Fibroblast of pulmonary artery (primary cell): ENCODE measurements at regions not wholly inside any gene's neighbourhood (a gene's known extent, or its start where the extent isn't known, plus 50 kb on each side); places are given as distances from the start of the nearest gene placed in this dataset.

Source experiments
- DNase-seq: peaks from one replicate; pipeline ENCODE4 v3.0.0-alpha.2; 2010; ENCODE audit warnings: low read depth
- H3K4me3 ChIP-seq: replicated peaks from 2 replicates; pipeline ENCODE4 v1.5.1; 2011; ENCODE audit warnings: low read depth, mild to moderate bottlenecking, control low read depth, low read length, moderate library complexity
- CTCF ChIP-seq: IDR thresholded peaks from 2 replicates; pipeline ENCODE4 v1.5.1; 2011; ENCODE audit warnings: mild to moderate bottlenecking, control low read depth, low read length, inconsistent platforms; ENCODE audit errors: missing control alignments

- no peak for TF ChIP-seq CTCF
- DNase-seq: no peak
- no peak overlapping the region for H3K4me3 ChIP-seq
Measured at GRCh38 chr6:147869201-147869600, 360.7 kb downstream of the SAMD5 start.

GRCh38 chr6:147869869-147870268 lies 361.4 kb downstream of the SAMD5 start:
- no peak overlapping the region for H3K4me3 ChIP-seq
- DNase-seq: no peak
- TF ChIP-seq CTCF: no peak

- DNase-seq: no peak
- no peak overlapping the region for H3K4me3 ChIP-seq
- no peak for TF ChIP-seq CTCF
Measured at GRCh38 chr6:147870506-147871110, 362.1 kb downstream of the SAMD5 start.

GRCh38 chr6:147872002-147872401 lies 363.5 kb downstream of the SAMD5 start:
- no peak for DNase-seq
- H3K4me3 ChIP-seq: no peak overlapping the region
- TF ChIP-seq CTCF: no peak

GRCh38 chr6:147873816-147874215 lies 365.3 kb downstream of the SAMD5 start:
- no peak overlapping the region for H3K4me3 ChIP-seq
- no peak for TF ChIP-seq CTCF
- DNase-seq: no peak

GRCh38 chr6:147874322-147874721 lies 365.8 kb downstream of the SAMD5 start:
- no peak for TF ChIP-seq CTCF
- no peak overlapping the region for H3K4me3 ChIP-seq
- no peak for DNase-seq

GRCh38 chr6:147879031-147879580 lies 370.6 kb downstream of the SAMD5 start:
- no peak for DNase-seq
- no peak for TF ChIP-seq CTCF
- H3K4me3 ChIP-seq: no peak overlapping the region
